ENCODE measurements at regions not wholly inside any gene's neighbourhood (a gene's known extent, or its start where the extent isn't known, plus 50 kb on each side); places are given as distances from the start of the nearest gene placed in this dataset.

- TF ChIP-seq CTCF (IDR thresholded peaks at IDR 0.05) (no peak), POLR2A (IDR thresholded peaks at IDR 0.05) (no peak)
Measured at GRCh38 chr16:17560548-17560947, 89.8 kb upstream of the XYLT1 start.
